Astrocyte (in vitro differentiated cells and primary cell): ENCODE measurements at regions not wholly inside any gene's neighbourhood (a gene's known extent, or its start where the extent isn't known, plus 50 kb on each side); places are given as distances from the start of the nearest gene placed in this dataset.

Experiments
- CTCF ChIP-seq: IDR thresholded peaks from 2 replicates; pipeline ENCODE4 v1.5.1; 2011; ENCODE audit warnings: low read depth, mild to moderate bottlenecking, inconsistent platforms, low read length, moderate library complexity; ENCODE audit not compliant: insufficient read depth
- EZH2 ChIP-seq: IDR thresholded peaks from 2 replicates; pipeline ENCODE4 v1.6.1; 2012; ENCODE audit warnings: mild to moderate bottlenecking, low read length, inconsistent platforms; ENCODE audit not compliant: insufficient read depth

DNA sequence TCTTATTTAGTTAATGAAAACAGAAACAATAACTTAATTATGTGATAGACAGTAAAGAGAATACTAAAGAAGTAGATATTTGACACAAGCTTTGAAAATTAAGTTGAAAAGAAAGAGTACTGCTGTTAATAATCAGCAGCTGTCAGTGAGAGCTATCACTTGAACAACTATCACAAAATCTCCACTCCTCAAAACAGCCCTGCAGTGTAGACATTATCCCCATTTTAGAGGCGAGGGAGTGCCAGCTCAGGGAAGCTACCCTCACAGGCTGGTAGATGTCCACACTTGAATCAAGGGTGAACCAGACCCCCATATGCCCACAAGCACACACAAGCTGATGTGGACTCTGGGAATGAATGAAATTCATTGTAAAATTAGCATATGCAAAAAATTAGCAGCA lies 248.8 kb downstream of the RHOU start:
- TF ChIP-seq CTCF = no peak
- TF ChIP-seq EZH2 = no peak
